CD4-positive, alpha-beta memory T cell (primary cell): ENCODE measurements at regions not wholly inside any gene's neighbourhood (a gene's known extent, or its start where the extent isn't known, plus 50 kb on each side); places are given as distances from the start of the nearest gene placed in this dataset.
A peak's percentile ranks its signal among the peaks of the same experiment; 100 is the strongest.

Experiments used
- CTCF ChIA-PET: fragments of 350-600 bp; sonication (Branson Sonifier 250); formaldehyde crosslinking; loops from one replicate; lab custom pipeline; 2021; ENCODE audit warnings: inconsistent platforms; ENCODE audit not compliant: partially characterized antibody; lab: Charles Lee
- POLR2A ChIA-PET: fragments of 350-600 bp; sonication (Branson Sonifier 250); formaldehyde crosslinking; loops from one replicate; lab custom pipeline; 2021; ENCODE audit not compliant: partially characterized antibody; lab: Charles Lee
- DNase-seq, 5 donors: peaks; one replicate each; pipeline versions ENCODE4 v3.0.0 to v3.0.0-alpha.2; 2020 to 2022; ENCODE audit warnings: mixed read lengths in 1 of 5
- H3K27ac ChIP-seq: one replicate; pipeline ENCODE4 v1.7.0; 2013; ENCODE audit warnings: low read depth, low read length
- H3K27me3 ChIP-seq: 2 replicates; pipeline ENCODE4 v1.7.0; 2013; ENCODE audit warnings: mild to moderate bottlenecking, low read length, moderate library complexity; ENCODE audit not compliant: insufficient read depth
- H3K36me3 ChIP-seq: 2 replicates; pipeline ENCODE4 v1.7.0; 2013; ENCODE audit warnings: mild to moderate bottlenecking, low read length, moderate library complexity; ENCODE audit not compliant: insufficient read depth
- H3K4me1 ChIP-seq: 2 replicates; pipeline ENCODE4 v1.7.0; 2013; ENCODE audit warnings: mild to moderate bottlenecking, low read length, moderate library complexity; ENCODE audit not compliant: insufficient read depth
- H3K4me3 ChIP-seq, 2 donors: one replicate each; pipeline ENCODE4 v1.7.0; 2013; ENCODE audit warnings: low read length in 2 of 2, mild to moderate bottlenecking in 1 of 2
- H3K9me3 ChIP-seq, 2 donors: one replicate each; pipeline ENCODE4 v1.7.0; 2013; ENCODE audit warnings: low read length in 2 of 2, control low read depth in 1 of 2; ENCODE audit not compliant: control insufficient read depth in 1 of 2
- H3K27ac Mint-ChIP-seq, 7 donors: one replicate each; pipeline ENCODE4 v1.8.0; 2020 to 2021; ENCODE audit warnings: mixed read lengths in 7 of 7, mild to moderate bottlenecking in 6 of 7, inconsistent platforms in 3 of 7, moderate library complexity in 3 of 7
- H3K27me3 Mint-ChIP-seq, 2 donors: one replicate each; pipeline ENCODE4 v1.8.0; 2020 to 2021; ENCODE audit warnings: mixed read lengths in 2 of 2
- H3K36me3 Mint-ChIP-seq, 2 donors: one replicate each; pipeline ENCODE4 v1.8.0; 2020 to 2021; ENCODE audit warnings: mixed read lengths in 2 of 2, inconsistent platforms in 1 of 2, mild to moderate bottlenecking in 1 of 2
- H3K4me1 Mint-ChIP-seq, 4 donors: one replicate each; pipeline ENCODE4 v1.8.0; 2020 to 2021; ENCODE audit warnings: mixed read lengths in 4 of 4, mild to moderate bottlenecking in 1 of 4
- H3K4me3 Mint-ChIP-seq, 8 donors: one replicate each; pipeline ENCODE4 v1.8.0; 2020 to 2021; ENCODE audit warnings: mixed read lengths in 8 of 8, mild to moderate bottlenecking in 7 of 8, moderate library complexity in 6 of 8, inconsistent platforms in 3 of 8
- H3K9me3 Mint-ChIP-seq, 8 donors: one replicate each; pipeline ENCODE4 v1.8.0; 2020 to 2021; ENCODE audit warnings: mixed read lengths in 8 of 8, mild to moderate bottlenecking in 5 of 8, inconsistent platforms in 3 of 8, moderate library complexity in 1 of 8
- intact Hi-C: fragments of 100-400 bp; cut with micrococcal nuclease; formaldehyde crosslinking; loops from one replicate; pipeline ENCODE4 v1.15.1; 2023

GRCh38 chr18:78542204-78542603, 437.4 kb upstream of the SALL3 start:
- POLR2A ChIA-PET, result no interaction called here

DNA sequence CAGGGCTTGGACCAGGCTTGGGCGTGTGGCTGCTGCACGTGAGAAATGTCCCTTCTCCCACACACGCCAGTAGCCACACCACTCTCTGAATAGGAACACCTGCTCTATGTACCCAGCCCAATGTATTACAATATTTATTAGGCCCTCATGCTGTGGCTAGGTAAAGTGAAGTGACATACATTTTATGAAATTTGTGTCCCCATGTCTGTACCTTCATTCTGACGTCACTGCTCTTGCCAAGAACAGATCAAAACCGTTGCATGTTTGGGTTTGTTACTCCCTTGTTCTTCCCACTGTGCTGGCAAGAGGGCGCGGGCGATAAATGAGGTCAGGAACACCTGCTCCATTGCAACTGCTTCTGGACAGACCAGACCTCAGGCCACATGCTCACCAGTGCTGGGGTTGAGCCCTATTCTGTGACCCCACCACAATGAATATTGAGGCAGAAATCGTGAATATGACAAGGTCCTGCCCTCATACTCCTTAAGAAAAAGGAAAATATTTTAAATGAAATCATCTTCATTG, 436.4 kb upstream of the SALL3 start:
- Mint-ChIP-seq H3K36me3 (no peaks in the 10 kb centered on the region), H3K4me1 (no peaks in the 10 kb centered on the region)

More at GRCh38 chr18:78542204-78542603, 437.4 kb upstream of the SALL3 start:
- Mint-ChIP-seq H3K27me3 (no peaks in the 10 kb centered on the region), H3K9me3 (peaks cover 0 to 4% (median under 1%) of the 10 kb centered on the region in 8 donors), H3K4me3 (no peak overlapping the region), H3K36me3 (no peaks in the 10 kb centered on the region), H3K27ac (no peak overlapping the region), H3K4me1 (no peaks in the 10 kb centered on the region)
- CTCF ChIA-PET, result no interaction called here
- H3K4me3 ChIP-seq, result no peak overlapping the region
- intact Hi-C loops, result no loop called here
- no peaks in the 10 kb centered on the region for H3K4me1 ChIP-seq
- no peaks in the 10 kb centered on the region for H3K27me3 ChIP-seq
- H3K27ac ChIP-seq, result no peak overlapping the region
- H3K36me3 ChIP-seq, result no peaks in the 10 kb centered on the region
- H3K9me3 ChIP-seq, result no peaks in the 10 kb centered on the region
- no peak for DNase-seq

GRCh38 chr18:78546281-78546680, 433.3 kb upstream of the SALL3 start:
- no peak overlapping the region for H3K4me3 ChIP-seq
- Mint-ChIP-seq H3K27me3 (peaks cover 0 to 2% of the 10 kb centered on the region in 2 donors), H3K27ac (no peak overlapping the region), H3K9me3 (peaks cover 0 to 9% (median 3%) of the 10 kb centered on the region in 8 donors), H3K36me3 (no peaks in the 10 kb centered on the region), H3K4me1 (peaks cover 0 to 3% (median 0%) of the 10 kb centered on the region in 4 donors), H3K4me3 (no peak overlapping the region)
- H3K27ac ChIP-seq, result no peak overlapping the region
- H3K36me3 ChIP-seq, result no peaks in the 10 kb centered on the region
- H3K27me3 ChIP-seq, result no peaks in the 10 kb centered on the region
- no peak for DNase-seq
- no peaks in the 10 kb centered on the region for H3K9me3 ChIP-seq
- intact Hi-C loops, result no loop called here
- H3K4me1 ChIP-seq, result no peaks in the 10 kb centered on the region
- CTCF ChIA-PET, result no interaction called here
- POLR2A ChIA-PET, result no interaction called here

More for the DNA sequence above, 436.4 kb upstream of the SALL3 start:
- ChIA-PET POLR2A (no interaction called here), CTCF (no interaction called here)
- H3K9me3 ChIP-seq, result no peaks in the 10 kb centered on the region
- intact Hi-C loops, result no loop called here
- H3K27ac ChIP-seq, result no peak overlapping the region
- H3K27me3 ChIP-seq, result no peaks in the 10 kb centered on the region
- H3K4me3 ChIP-seq, result no peak overlapping the region
- Mint-ChIP-seq H3K4me3 (no peak overlapping the region), H3K27me3 (no peaks in the 10 kb centered on the region), H3K9me3 (peaks cover 0 to 4% (median 0%) of the 10 kb centered on the region in 8 donors), H3K27ac (no peak overlapping the region)
- H3K4me1 ChIP-seq, result no peaks in the 10 kb centered on the region
- no peak for DNase-seq
- no peaks in the 10 kb centered on the region for H3K36me3 ChIP-seq

GRCh38 chr18:78547817-78548216, 431.8 kb upstream of the SALL3 start:
- H3K36me3 Mint-ChIP-seq, result no peaks in the 10 kb centered on the region
- peaks cover 0 to 10% (median 3%) of the 10 kb centered on the region in 8 donors for H3K9me3 Mint-ChIP-seq
- Histone ChIP-seq H3K27me3 (no peaks in the 10 kb centered on the region), H3K27ac (no peak overlapping the region), H3K9me3 (no peaks in the 10 kb centered on the region), H3K36me3 (no peaks in the 10 kb centered on the region), H3K4me3 (no peak overlapping the region), H3K4me1 (no peaks in the 10 kb centered on the region)
- ChIA-PET CTCF (no interaction called here), POLR2A (no interaction called here)
- intact Hi-C loops, result no loop called here
- no peak overlapping the region for H3K27ac Mint-ChIP-seq
- H3K4me1 Mint-ChIP-seq, result peaks cover 0 to 3% (median 0%) of the 10 kb centered on the region in 4 donors
- peaks cover 0 to 2% of the 10 kb centered on the region in 2 donors for H3K27me3 Mint-ChIP-seq
- no peak overlapping the region for H3K4me3 Mint-ChIP-seq
- no peak for DNase-seq

DNA sequence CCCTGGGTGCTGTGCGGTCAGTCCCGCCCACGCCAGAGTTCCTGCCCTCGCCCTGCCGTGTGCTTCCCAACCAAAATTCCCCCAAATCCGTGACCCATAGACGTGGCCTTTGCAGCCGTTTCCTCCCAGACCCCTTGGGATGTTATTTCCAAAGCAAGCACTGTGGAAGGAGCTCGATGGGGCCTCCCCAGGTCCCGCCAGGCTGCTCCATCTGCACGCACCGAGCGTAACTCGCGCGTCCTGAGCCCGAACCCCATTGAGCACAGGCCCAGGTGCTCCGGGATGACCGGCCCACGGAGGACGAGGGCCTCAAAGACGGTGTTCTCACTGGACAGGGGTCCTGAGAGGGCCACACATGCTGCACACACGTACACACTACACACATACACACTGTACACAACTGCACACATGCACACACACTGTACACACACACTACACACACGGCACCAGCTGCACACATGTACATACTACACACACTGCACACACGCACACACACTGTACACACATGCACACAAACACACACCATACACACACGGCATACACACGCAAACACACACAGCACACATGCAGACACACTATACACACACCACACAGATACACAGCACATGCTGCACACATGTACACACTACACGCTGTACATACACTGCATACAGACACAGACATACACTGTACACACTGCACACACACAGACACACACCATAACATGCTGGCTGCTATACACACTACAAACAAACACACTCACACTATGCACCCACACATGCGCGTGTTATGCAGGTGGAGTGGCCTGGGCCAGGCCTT, 431.2 kb upstream of the SALL3 start:
- ChIA-PET POLR2A (no interaction called here), CTCF (no interaction called here)
- Mint-ChIP-seq H3K4me3 (no peak overlapping the region), H3K27me3 (peaks cover 0 to 2% of the 10 kb centered on the region in 2 donors), H3K4me1 (peaks cover 0 to 3% (median 0%) of the 10 kb centered on the region in 4 donors), H3K9me3 (peaks cover 0 to 10% (median 3%) of the 10 kb centered on the region in 8 donors), H3K36me3 (no peaks in the 10 kb centered on the region), H3K27ac (peak overlapping the region in 1 of 7 donors; percentile 10)
- no peak for DNase-seq
- H3K9me3 ChIP-seq, result no peaks in the 10 kb centered on the region
- intact Hi-C loops, result no loop called here
- no peaks in the 10 kb centered on the region for H3K27me3 ChIP-seq
- no peak overlapping the region for H3K27ac ChIP-seq
- H3K36me3 ChIP-seq, result no peaks in the 10 kb centered on the region
- no peak overlapping the region for H3K4me3 ChIP-seq
- H3K4me1 ChIP-seq, result no peaks in the 10 kb centered on the region

GRCh38 chr18:78549971-78550370, 429.6 kb upstream of the SALL3 start:
- Mint-ChIP-seq H3K27me3 (peaks cover 0 to 2% of the 10 kb centered on the region in 2 donors), H3K9me3 (peaks cover 4 to 15% (median 9%) of the 10 kb centered on the region in 8 donors), H3K27ac (no peak overlapping the region), H3K4me1 (peaks cover 0 to 3% (median 0%) of the 10 kb centered on the region in 4 donors), H3K4me3 (no peak overlapping the region), H3K36me3 (no peaks in the 10 kb centered on the region)
- CTCF ChIA-PET, result no interaction called here
- Histone ChIP-seq H3K4me1 (no peaks in the 10 kb centered on the region), H3K9me3 (no peaks in the 10 kb centered on the region), H3K4me3 (no peak overlapping the region), H3K27me3 (no peaks in the 10 kb centered on the region), H3K36me3 (no peaks in the 10 kb centered on the region), H3K27ac (no peak overlapping the region)
- no peak for DNase-seq
- POLR2A ChIA-PET, result no interaction called here
- intact Hi-C loops, result no loop called here

GRCh38 chr18:78554944-78555608, 424.5 kb upstream of the SALL3 start:
- Mint-ChIP-seq H3K36me3 (no peaks in the 10 kb centered on the region), H3K4me3 (no peak overlapping the region), H3K4me1 (no peaks in the 10 kb centered on the region), H3K27me3 (no peaks in the 10 kb centered on the region), H3K27ac (no peak overlapping the region), H3K9me3 (peaks cover 2 to 30% (median 16%) of the 10 kb centered on the region in 8 donors)
- Histone ChIP-seq H3K4me1 (no peaks in the 10 kb centered on the region), H3K9me3 (peaks cover 0 to 3% of the 10 kb centered on the region in 2 donors), H3K4me3 (no peak overlapping the region), H3K27me3 (no peaks in the 10 kb centered on the region), H3K36me3 (no peaks in the 10 kb centered on the region), H3K27ac (no peak overlapping the region)
- intact Hi-C loops, result no loop called here
- no peak for DNase-seq
- CTCF ChIA-PET, result no interaction called here
- POLR2A ChIA-PET, result no interaction called here
